ENCODE measurements at regions not wholly inside any gene's neighbourhood (a gene's known extent, or its start where the extent isn't known, plus 50 kb on each side); places are given as distances from the start of the nearest gene placed in this dataset.

DNA sequence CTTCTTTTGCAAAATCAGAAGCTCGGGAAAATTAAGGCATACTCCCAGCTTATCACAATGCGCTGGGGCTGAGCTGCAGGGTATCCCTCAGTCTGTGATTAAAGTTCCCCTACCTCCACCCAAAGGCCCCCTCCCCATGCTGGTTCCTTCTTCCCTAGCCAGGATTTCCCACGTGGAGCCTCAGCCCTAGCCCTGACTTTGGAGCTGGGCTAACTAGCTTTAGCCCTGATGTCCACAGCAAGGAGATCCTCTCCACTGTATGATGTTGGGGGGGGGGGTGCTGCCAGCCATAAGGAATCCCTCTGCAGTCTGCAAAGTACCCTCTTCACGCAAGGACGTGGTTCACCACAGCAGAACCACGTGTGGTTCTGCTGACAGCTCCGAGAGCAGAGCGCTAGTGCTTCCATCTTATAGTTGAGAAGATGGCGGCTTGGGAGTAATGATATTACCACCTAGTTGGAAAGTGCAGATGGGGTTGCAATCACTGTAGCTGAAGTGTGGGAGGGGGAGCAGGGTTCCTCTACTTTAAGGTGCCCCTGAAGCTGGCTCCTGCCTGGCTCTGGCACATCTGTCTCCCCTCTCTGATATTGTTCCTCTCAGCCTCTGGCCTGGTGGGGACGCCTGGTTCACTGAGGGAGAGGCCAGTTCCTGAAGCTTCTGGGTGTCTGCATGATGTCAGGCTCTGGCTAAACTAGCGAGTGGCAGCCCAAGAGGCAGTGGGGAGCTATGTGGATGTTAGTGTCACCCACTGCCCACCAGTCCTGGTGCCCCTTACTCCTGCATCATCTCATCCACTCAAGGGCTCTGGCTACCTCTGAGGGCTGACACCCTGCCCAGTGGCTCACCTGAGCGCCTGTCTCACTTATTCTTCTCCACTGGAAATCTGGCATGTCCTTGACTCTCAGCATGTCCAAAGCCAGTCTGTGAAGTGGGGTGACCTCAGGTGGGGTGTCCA lies 270.7 kb downstream of the RPS24 start:
- Histone ChIP-seq H3K4me3 (ENCODE audit: severe bottlenecking) (no peak overlapping the region), H3K4me1 (ENCODE audit: insufficient read depth, poor library complexity, severe bottlenecking) (peaks cover 4% of the 10 kb centered on the region), H3K27ac (ENCODE audit: poor library complexity, severe bottlenecking) (no peak overlapping the region), H3K9me3 (ENCODE audit: severe bottlenecking) (no peaks in the 10 kb centered on the region), H3K27me3 (ENCODE audit: insufficient read depth, poor library complexity, severe bottlenecking) (peaks cover 30% of the 10 kb centered on the region), H3K36me3 (ENCODE audit: low read depth) (no peaks in the 10 kb centered on the region)
- no peak for DNase-seq (ENCODE audit: low spot score)
- no peak for ATAC-seq (ENCODE audit: low read depth)
- TF ChIP-seq, protein P1, sequence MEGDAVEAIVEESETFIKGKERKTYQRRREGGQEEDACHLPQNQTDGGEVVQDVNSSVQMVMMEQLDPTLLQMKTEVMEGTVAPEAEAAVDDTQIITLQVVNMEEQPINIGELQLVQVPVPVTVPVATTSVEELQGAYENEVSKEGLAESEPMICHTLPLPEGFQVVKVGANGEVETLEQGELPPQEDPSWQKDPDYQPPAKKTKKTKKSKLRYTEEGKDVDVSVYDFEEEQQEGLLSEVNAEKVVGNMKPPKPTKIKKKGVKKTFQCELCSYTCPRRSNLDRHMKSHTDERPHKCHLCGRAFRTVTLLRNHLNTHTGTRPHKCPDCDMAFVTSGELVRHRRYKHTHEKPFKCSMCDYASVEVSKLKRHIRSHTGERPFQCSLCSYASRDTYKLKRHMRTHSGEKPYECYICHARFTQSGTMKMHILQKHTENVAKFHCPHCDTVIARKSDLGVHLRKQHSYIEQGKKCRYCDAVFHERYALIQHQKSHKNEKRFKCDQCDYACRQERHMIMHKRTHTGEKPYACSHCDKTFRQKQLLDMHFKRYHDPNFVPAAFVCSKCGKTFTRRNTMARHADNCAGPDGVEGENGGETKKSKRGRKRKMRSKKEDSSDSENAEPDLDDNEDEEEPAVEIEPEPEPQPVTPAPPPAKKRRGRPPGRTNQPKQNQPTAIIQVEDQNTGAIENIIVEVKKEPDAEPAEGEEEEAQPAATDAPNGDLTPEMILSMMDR (IDR thresholded peaks at IDR 0.05; ENCODE audit: poor library complexity, severe bottlenecking), result no peak

DNA sequence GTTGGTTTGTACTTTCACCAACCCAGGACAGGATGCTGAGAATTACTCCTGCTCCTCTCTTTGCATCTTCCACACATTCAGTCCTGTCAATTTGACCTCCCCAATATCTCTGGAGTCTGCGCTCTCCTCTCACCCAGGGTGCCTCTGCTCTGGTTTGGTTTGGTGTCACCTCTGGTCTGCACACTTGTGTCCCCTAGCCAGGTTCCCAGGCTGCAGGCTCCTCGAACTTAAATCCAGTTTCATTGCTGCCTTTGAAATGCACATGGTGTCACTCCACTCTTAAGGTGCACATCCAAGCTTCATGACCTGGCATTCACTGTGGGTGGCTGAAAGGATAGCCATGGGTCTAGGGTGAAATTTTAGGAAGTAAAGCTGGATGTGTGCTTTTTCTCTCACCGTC lies 271.6 kb downstream of the RPS24 start:
- Histone ChIP-seq H3K27me3 (ENCODE audit: insufficient read depth, poor library complexity, severe bottlenecking) (peaks cover 31% of the 10 kb centered on the region), H3K27ac (ENCODE audit: poor library complexity, severe bottlenecking) (no peak overlapping the region), H3K4me1 (ENCODE audit: insufficient read depth, poor library complexity, severe bottlenecking) (peaks cover 4% of the 10 kb centered on the region), H3K4me3 (ENCODE audit: severe bottlenecking) (no peak overlapping the region), H3K36me3 (ENCODE audit: low read depth) (no peaks in the 10 kb centered on the region), H3K9me3 (ENCODE audit: severe bottlenecking) (no peaks in the 10 kb centered on the region)
- ATAC-seq (ENCODE audit: low read depth), result no peak
- TF ChIP-seq, protein P1 (IDR thresholded peaks at IDR 0.05; ENCODE audit: poor library complexity, severe bottlenecking), result no peak
- DNase-seq (ENCODE audit: low spot score), result no peak

DNA sequence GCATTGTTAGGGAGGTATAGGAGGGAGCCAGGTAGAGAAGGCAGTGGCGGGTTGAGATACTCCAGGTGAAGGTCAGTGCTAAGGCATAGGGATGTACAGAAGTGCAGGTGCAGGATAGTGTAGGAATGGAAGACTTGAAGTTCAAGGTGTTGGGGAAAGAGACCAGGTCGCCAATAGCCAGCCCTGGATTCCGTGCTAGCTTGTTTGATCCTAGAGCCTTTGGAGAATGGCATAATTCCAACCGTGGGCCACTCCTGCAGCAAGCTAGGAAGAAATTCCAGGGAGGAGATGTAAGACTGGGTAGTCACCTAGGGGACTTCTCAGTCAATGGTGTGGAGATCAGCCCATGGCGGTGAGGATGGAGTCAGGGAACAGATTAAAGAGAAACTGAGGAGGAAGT lies 272.7 kb downstream of the RPS24 start:
- Histone ChIP-seq H3K27me3 (ENCODE audit: insufficient read depth, poor library complexity, severe bottlenecking) (peaks cover 31% of the 10 kb centered on the region), H3K4me3 (ENCODE audit: severe bottlenecking) (no peak overlapping the region), H3K4me1 (ENCODE audit: insufficient read depth, poor library complexity, severe bottlenecking) (peaks cover 4% of the 10 kb centered on the region), H3K9me3 (ENCODE audit: severe bottlenecking) (no peaks in the 10 kb centered on the region), H3K36me3 (ENCODE audit: low read depth) (no peaks in the 10 kb centered on the region), H3K27ac (ENCODE audit: poor library complexity, severe bottlenecking) (no peak overlapping the region)
- TF ChIP-seq, protein P1 (IDR thresholded peaks at IDR 0.05; ENCODE audit: poor library complexity, severe bottlenecking), result no peak
- DNase-seq (ENCODE audit: low spot score) (no peak), ATAC-seq (ENCODE audit: low read depth) (no peak)

DNA sequence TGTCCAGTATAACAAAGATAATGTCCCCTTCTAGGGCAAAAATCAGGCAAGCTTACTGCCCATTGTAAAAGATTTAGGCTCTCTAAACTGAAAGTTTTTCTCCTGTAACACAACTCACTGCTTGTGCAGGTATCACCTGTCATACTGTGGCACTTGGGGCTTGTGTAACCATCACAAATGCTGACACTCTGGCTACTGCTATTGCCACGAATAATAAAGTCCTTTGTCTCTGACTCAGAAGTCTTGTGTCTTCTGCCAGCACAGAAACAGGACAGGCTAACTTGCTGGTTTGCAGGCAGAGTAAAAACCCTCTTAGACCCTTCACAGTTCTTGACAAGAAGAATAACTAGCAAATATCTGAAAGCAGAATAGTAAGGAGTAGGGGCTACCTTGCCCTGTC lies 273.9 kb downstream of the RPS24 start:
- H3K4me1 ChIP-seq (ENCODE audit: insufficient read depth, poor library complexity, severe bottlenecking), result peaks cover 1% of the 10 kb centered on the region

More for the DNA sequence above, 273.9 kb downstream of the RPS24 start:
- Histone ChIP-seq H3K4me3 (ENCODE audit: severe bottlenecking) (no peak overlapping the region), H3K27me3 (ENCODE audit: insufficient read depth, poor library complexity, severe bottlenecking) (peaks cover 31% of the 10 kb centered on the region), H3K9me3 (ENCODE audit: severe bottlenecking) (no peaks in the 10 kb centered on the region), H3K27ac (ENCODE audit: poor library complexity, severe bottlenecking) (no peak overlapping the region), H3K36me3 (ENCODE audit: low read depth) (no peaks in the 10 kb centered on the region)
- ATAC-seq (ENCODE audit: low read depth) (no peak), DNase-seq (ENCODE audit: low spot score) (no peak)
- TF ChIP-seq, protein P1 (IDR thresholded peaks at IDR 0.05; ENCODE audit: poor library complexity, severe bottlenecking), result no peak
